ENCODE measurements at regions not wholly inside any gene's neighbourhood (a gene's known extent, or its start where the extent isn't known, plus 50 kb on each side); places are given as distances from the start of the nearest gene placed in this dataset.

GRCh38 chr13:40063703-40064102 is 408.2 kb downstream of the COG6 start:
- TF ChIP-seq CTCF (IDR thresholded peaks at IDR 0.05; ENCODE audit: low read depth, low read length), result no peak
- Histone ChIP-seq H3K4me3 (ENCODE audit: low read depth, low read length) (no peak overlapping the region), H3K27me3 (ENCODE audit: control insufficient read depth, insufficient read depth, low read length) (peaks cover 3% of the 10 kb centered on the region), H3K27ac (ENCODE audit: low read depth, low read length) (no peak overlapping the region), H3K9me3 (ENCODE audit: control insufficient read depth, insufficient read depth, low read length) (no peaks in the 10 kb centered on the region)
- CTCF ChIA-PET, result no interaction called here
- POLR2A ChIA-PET, result no interaction called here
- DNase-seq (ENCODE audit: low read depth, low spot score), result no peak

- H3K4me3 ChIP-seq (ENCODE audit: low read depth, low read length), result no peak overlapping the region
- no peak overlapping the region for H3K27ac ChIP-seq (ENCODE audit: low read depth, low read length)
- ChIA-PET POLR2A (no interaction called here), CTCF (no interaction called here)
- peaks cover 3% of the 10 kb centered on the region for H3K27me3 ChIP-seq (ENCODE audit: control insufficient read depth, insufficient read depth, low read length)
- H3K9me3 ChIP-seq (ENCODE audit: control insufficient read depth, insufficient read depth, low read length), result no peaks in the 10 kb centered on the region
- no peak for DNase-seq (ENCODE audit: low read depth, low spot score)
- TF ChIP-seq CTCF (IDR thresholded peaks at IDR 0.05; ENCODE audit: low read depth, low read length), result no peak
These were observed 409.0 kb downstream of the COG6 start for GRCh38 chr13:40064154-40065097.

- POLR2A ChIA-PET, result interaction anchor here (0.9 kb wide), 1 partner anchor 613 kb away, joined by 3 read pairs; no protein-coding TSS in a partner anchor
- DNase-seq (ENCODE audit: low read depth, low spot score), result peak; percentile 23
- CTCF ChIA-PET, result interaction anchor here (0.6 to 4.6 kb wide), 25 partner anchors 9 to 711 kb away, joined by 3 to 138 read pairs (median 4); no protein-coding TSS in a partner anchor
- no peak overlapping the region for H3K4me3 ChIP-seq (ENCODE audit: low read depth, low read length)
- no peaks in the 10 kb centered on the region for H3K27me3 ChIP-seq (ENCODE audit: control insufficient read depth, insufficient read depth, low read length)
- no peaks in the 10 kb centered on the region for H3K9me3 ChIP-seq (ENCODE audit: control insufficient read depth, insufficient read depth, low read length)
- no peak overlapping the region for H3K27ac ChIP-seq (ENCODE audit: low read depth, low read length)
- peak; percentile 84 for TF ChIP-seq CTCF (IDR thresholded peaks at IDR 0.05; ENCODE audit: low read depth, low read length)
These were observed 413.9 kb downstream of the COG6 start for GRCh38 chr13:40069173-40070044.

- H3K27ac ChIP-seq (ENCODE audit: low read depth, low read length), result no peak overlapping the region
- no peak for DNase-seq (ENCODE audit: low read depth, low spot score)
- H3K4me3 ChIP-seq (ENCODE audit: low read depth, low read length), result no peak overlapping the region
- no peaks in the 10 kb centered on the region for H3K27me3 ChIP-seq (ENCODE audit: control insufficient read depth, insufficient read depth, low read length)
- no peaks in the 10 kb centered on the region for H3K9me3 ChIP-seq (ENCODE audit: control insufficient read depth, insufficient read depth, low read length)
- TF ChIP-seq CTCF (IDR thresholded peaks at IDR 0.05; ENCODE audit: low read depth, low read length), result no peak
- ChIA-PET POLR2A (no interaction called here), CTCF (interaction anchor here (1.2 to 4.6 kb wide), 3 partner anchors 19 to 612 kb away, joined by 3 to 138 read pairs (median 3); no protein-coding TSS in a partner anchor)
These were observed 414.9 kb downstream of the COG6 start for GRCh38 chr13:40070357-40070756.

All from AG04450 (cell line).